ENCODE measurements at regions not wholly inside any gene's neighbourhood (a gene's known extent, or its start where the extent isn't known, plus 50 kb on each side); places are given as distances from the start of the nearest gene placed in this dataset.

GRCh38 chr3:18149935-18150334, 275.2 kb downstream of the SATB1 start:
- no peak for TF ChIP-seq CTCF (IDR thresholded peaks at IDR 0.05; ENCODE audit: insufficient read depth, low read depth, low read length, missing control alignments)
- H3K4me3 ChIP-seq (ENCODE audit: low read depth, low read length) = no peak overlapping the region
- DNase-seq (ENCODE audit: low read depth) = no peak

GRCh38 chr3:18149386-18149785, 275.8 kb downstream of the SATB1 start:
- no peak for DNase-seq (ENCODE audit: low read depth)
- H3K4me3 ChIP-seq (ENCODE audit: low read depth, low read length) = no peak overlapping the region
- TF ChIP-seq CTCF (IDR thresholded peaks at IDR 0.05; ENCODE audit: insufficient read depth, low read depth, low read length, missing control alignments) = no peak

GRCh38 chr3:18144571-18144970, 280.6 kb downstream of the SATB1 start:
- TF ChIP-seq CTCF (IDR thresholded peaks at IDR 0.05; ENCODE audit: insufficient read depth, low read depth, low read length, missing control alignments) = no peak
- DNase-seq (ENCODE audit: low read depth) = no peak

GRCh38 chr3:18143258-18143780, 281.8 kb downstream of the SATB1 start:
- no peak overlapping the region for H3K4me3 ChIP-seq (ENCODE audit: low read depth, low read length)
- TF ChIP-seq CTCF (IDR thresholded peaks at IDR 0.05; ENCODE audit: insufficient read depth, low read depth, low read length, missing control alignments) = no peak
- DNase-seq (ENCODE audit: low read depth) = no peak

More at GRCh38 chr3:18144571-18144970, 280.6 kb downstream of the SATB1 start:
- no peak overlapping the region for H3K4me3 ChIP-seq (ENCODE audit: low read depth, low read length)

- DNase-seq (ENCODE audit: low read depth) = no peak
- no peak for TF ChIP-seq CTCF (IDR thresholded peaks at IDR 0.05; ENCODE audit: insufficient read depth, low read depth, low read length, missing control alignments)
- no peak overlapping the region for H3K4me3 ChIP-seq (ENCODE audit: low read depth, low read length)
Measured at GRCh38 chr3:18137958-18138357, 287.2 kb downstream of the SATB1 start.

- no peak for TF ChIP-seq CTCF (IDR thresholded peaks at IDR 0.05; ENCODE audit: insufficient read depth, low read depth, low read length, missing control alignments)
- no peak for DNase-seq (ENCODE audit: low read depth)
- H3K4me3 ChIP-seq (ENCODE audit: low read depth, low read length) = no peak overlapping the region
Measured at GRCh38 chr3:18135060-18135814, 289.9 kb downstream of the SATB1 start.

All from GM12865 (cell line).